NT2/D1 (cell line): ENCODE measurements at regions not wholly inside any gene's neighbourhood (a gene's known extent, or its start where the extent isn't known, plus 50 kb on each side); places are given as distances from the start of the nearest gene placed in this dataset.
"Not testable (repeated sequence)": the region's sequence is repeated elsewhere in the genome, so short reads cannot be mapped to it uniquely, and the experiment has no call there.

Experiments used
- DNase-seq: peaks from one replicate; pipeline ENCODE4 v3.0.0-alpha.2; 2011; ENCODE audit warnings: low read depth, low spot score
- H3K27me3 ChIP-seq: 2 replicates; pipeline ENCODE4 v1.6.0; 2011; ENCODE audit warnings: mild to moderate bottlenecking; ENCODE audit not compliant: insufficient read length, insufficient read depth
- H3K36me3 ChIP-seq: 2 replicates; pipeline ENCODE4 v1.6.1; 2011; ENCODE audit warnings: mild to moderate bottlenecking, low read length, mixed read lengths; ENCODE audit not compliant: insufficient read depth, insufficient read length
- H3K4me1 ChIP-seq: 2 replicates; pipeline ENCODE4 v1.5.1; 2011; ENCODE audit not compliant: insufficient read depth, insufficient read length
- H3K4me3 ChIP-seq: 2 replicates; pipeline ENCODE4 v1.5.1; 2011; ENCODE audit warnings: low read depth; ENCODE audit not compliant: insufficient read length
- H3K9ac ChIP-seq: 2 replicates; pipeline ENCODE4 v1.6.0; 2011; ENCODE audit warnings: low read depth; ENCODE audit not compliant: insufficient read length
- H3K9me3 ChIP-seq: 2 replicates; pipeline ENCODE4 v1.5.1; 2011; ENCODE audit warnings: mild to moderate bottlenecking, low read length; ENCODE audit not compliant: insufficient read depth
- SUZ12 ChIP-seq: IDR thresholded peaks from 2 replicates; pipeline ENCODE4 v1.6.1; 2011; ENCODE audit not compliant: insufficient read length, insufficient read depth; ENCODE audit errors: extremely low read depth
- YY1 ChIP-seq: IDR thresholded peaks from 2 replicates; pipeline ENCODE4 v1.6.1; 2011; ENCODE audit not compliant: insufficient read length, insufficient read depth
- ZNF274 ChIP-seq: IDR thresholded peaks from 2 replicates; pipeline ENCODE4 v1.6.1; 2011; ENCODE audit warnings: mild to moderate bottlenecking, low read depth, low read length

DNA sequence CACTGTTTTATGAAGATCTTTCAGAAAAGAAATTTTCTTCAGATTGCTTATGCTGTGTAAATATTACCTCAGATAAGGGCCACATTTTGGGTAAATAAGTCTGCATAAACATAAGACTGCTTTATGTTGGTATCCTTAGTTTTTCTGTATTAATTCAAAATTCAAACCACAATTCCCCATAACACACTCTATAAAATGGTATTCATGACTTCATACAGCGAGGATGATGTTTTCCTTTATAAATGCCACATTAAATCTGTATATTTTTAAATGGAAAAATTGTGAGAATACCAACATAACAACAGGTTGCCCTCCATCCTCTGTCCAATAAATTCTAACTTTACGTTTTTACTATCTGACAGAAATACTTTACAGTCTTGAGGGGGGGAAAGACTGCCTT lies 248.7 kb upstream of the CXADR start:
- Histone ChIP-seq H3K27me3 (no peaks in the 10 kb centered on the region), H3K4me1 (no peaks in the 10 kb centered on the region), H3K9ac (no peak overlapping the region), H3K36me3 (no peaks in the 10 kb centered on the region), H3K4me3 (no peak overlapping the region), H3K9me3 (no peaks in the 10 kb centered on the region)
- TF ChIP-seq YY1 = no peak
- TF ChIP-seq SUZ12 = no peak
- no peak for TF ChIP-seq ZNF274
- DNase-seq = no peak

DNA sequence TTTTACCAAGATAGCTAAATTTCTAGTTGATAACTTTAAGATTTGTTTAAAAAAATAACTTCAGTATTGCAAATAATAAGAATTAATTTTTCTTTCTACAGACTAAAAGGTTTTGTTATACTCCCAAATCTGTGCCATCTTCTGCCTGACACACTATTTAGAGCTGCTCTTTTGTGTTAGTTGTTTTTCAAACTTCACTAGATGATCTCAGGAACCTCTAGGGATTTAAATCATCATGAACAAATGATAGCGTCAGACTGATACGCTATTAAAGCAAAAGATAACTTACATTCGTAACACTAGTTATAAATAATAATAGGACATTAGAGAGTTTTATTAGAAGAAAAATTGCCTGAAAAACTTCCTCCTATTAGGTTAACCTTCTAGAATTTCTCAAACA lies 243.1 kb upstream of the CXADR start:
- H3K36me3 ChIP-seq = no peaks in the 10 kb centered on the region
- no peaks in the 10 kb centered on the region for H3K27me3 ChIP-seq
- no peak overlapping the region for H3K4me3 ChIP-seq
- no peak overlapping the region for H3K9ac ChIP-seq
- peaks cover 10% of the 10 kb centered on the region for H3K9me3 ChIP-seq
- DNase-seq = no peak
- TF ChIP-seq ZNF274 (no peak), YY1 (no peak), SUZ12 (no peak)
- H3K4me1 ChIP-seq = no peaks in the 10 kb centered on the region

DNA sequence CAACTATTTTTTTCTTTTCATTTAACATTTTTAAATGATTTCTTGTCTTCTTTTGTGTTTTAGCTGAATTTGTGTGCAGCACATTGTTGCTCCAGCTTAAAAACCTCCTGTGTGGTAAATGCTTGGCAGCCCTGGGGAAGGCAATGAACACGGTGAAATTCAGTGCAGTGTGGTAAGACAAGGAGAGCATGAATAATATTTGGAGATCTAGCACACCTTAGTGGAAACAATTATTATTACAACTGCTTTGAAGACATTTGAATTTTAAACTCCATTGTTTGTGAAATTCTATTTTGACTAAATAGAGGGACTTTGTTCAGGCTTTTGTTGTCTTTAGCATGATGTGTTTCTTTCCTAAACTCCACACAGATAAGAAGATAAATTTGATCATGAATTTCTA lies 242.6 kb upstream of the CXADR start:
- TF ChIP-seq YY1 = no peak
- no peak for TF ChIP-seq ZNF274
- TF ChIP-seq SUZ12 = no peak
- no peak for DNase-seq
- H3K4me3 ChIP-seq = no peak overlapping the region

DNA sequence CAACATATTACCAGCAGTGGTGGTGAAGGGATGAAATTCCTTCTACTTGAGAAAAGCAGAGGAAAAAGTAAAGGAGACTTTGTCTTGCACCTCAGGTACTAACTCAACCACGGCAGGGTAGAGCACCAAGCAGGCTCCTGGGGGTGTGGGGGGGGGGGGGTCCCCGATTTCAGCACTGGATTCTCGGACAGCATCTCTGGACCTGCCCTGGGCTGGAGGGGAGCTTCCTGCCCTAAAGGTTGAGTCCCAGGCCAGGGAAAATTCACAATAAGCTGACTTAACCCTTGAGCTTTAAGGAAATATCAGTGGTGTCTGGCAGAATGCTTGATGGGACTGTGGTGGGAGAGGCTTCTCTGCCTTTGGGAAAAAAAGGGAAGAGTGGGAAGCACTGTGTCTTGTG lies 233.2 kb upstream of the CXADR start:
- no peak for DNase-seq
- no peak for TF ChIP-seq ZNF274
- no peak for TF ChIP-seq SUZ12
- no peak for TF ChIP-seq YY1
- Histone ChIP-seq H3K9me3 (peaks cover 3% of the 10 kb centered on the region), H3K9ac (no peak overlapping the region), H3K4me3 (no peak overlapping the region), H3K36me3 (no peaks in the 10 kb centered on the region), H3K4me1 (no peaks in the 10 kb centered on the region), H3K27me3 (no peaks in the 10 kb centered on the region)

More for the DNA sequence above, 242.6 kb upstream of the CXADR start:
- Histone ChIP-seq H3K9ac (no peak overlapping the region), H3K9me3 (peaks cover 10% of the 10 kb centered on the region), H3K36me3 (no peaks in the 10 kb centered on the region), H3K27me3 (no peaks in the 10 kb centered on the region), H3K4me1 (no peaks in the 10 kb centered on the region)

DNA sequence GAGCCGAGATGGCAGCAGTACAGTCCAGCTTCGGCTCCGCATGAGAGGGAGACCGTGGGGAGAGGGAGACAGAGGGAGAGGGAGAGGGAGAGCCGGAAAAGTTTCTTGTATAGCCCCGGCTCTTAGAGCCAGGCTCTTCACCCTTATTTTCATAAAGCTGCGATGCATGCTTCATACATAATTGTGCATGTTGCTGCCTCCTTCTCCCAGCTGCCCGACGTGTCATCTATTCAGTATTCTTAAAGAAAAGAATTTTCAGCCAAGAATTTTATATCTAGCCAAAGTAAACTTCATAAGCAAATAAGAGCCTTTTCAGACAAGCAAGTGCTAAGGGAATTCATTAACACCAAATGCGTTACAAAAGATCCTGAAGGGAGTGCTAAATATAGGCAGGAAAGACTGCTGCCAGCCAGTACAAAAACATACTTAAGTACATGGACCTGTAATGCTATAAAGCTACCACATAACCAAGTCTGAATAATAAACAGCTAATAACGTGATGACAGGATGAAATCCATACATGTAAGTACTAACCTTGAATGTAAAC lies 219.8 kb upstream of the CXADR start:
- not testable (repeated sequence) for DNase-seq, H3K36me3 ChIP-seq, H3K4me3 ChIP-seq, H3K9ac ChIP-seq, H3K4me1 ChIP-seq, H3K27me3 ChIP-seq
- H3K9me3 ChIP-seq = peaks cover 36% of the 10 kb centered on the region

DNA sequence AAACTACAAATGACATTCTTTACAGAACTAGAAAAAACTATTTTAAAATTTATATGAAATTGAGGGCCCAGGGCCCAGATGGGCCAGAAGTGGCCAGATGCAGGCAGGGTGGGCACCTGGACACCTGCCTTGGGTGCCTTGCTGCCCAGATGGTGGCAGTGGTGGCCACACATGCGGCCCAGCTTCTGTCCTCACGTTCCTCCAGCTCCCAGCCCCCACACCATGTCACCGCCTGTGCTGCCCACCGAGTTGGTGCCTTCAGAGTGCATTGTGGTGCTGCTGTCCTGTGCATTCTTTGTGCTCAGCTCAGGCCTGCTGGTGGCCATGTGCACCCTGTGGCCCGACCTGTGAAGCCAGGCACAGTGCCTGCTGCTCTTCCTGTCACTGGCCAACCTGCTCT lies 216.8 kb upstream of the CXADR start:
- no peak for DNase-seq
- Histone ChIP-seq H3K9me3 (peaks cover 38% of the 10 kb centered on the region), H3K27me3 (no peaks in the 10 kb centered on the region), H3K9ac (no peak overlapping the region), H3K4me1 (no peaks in the 10 kb centered on the region), H3K4me3 (no peak overlapping the region), H3K36me3 (no peaks in the 10 kb centered on the region)
- TF ChIP-seq ZNF274 (no peak), SUZ12 (no peak), YY1 (no peak)

DNA sequence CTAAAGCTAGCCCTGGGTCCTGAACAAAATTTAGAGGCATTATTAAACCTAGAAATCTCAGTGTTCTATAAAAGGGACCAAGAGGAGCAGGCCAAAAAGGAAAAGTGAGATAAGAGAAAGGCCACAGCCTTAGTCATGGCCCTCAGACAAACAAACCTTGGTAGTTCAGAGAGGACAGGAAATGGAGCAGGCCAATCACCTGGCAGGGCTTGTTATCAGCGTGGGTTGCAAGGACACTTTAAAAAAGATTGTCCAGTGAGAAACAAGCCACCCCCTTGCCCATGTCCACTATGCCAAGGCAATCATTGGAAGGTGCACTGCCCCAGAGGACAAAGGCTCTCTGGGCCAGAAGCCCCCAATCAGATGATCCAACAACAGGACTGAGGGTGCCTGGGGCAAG lies 213.3 kb upstream of the CXADR start:
- H3K27me3 ChIP-seq, H3K4me3 ChIP-seq, DNase-seq, H3K4me1 ChIP-seq, H3K36me3 ChIP-seq, H3K9ac ChIP-seq: not testable (repeated sequence)
- H3K9me3 ChIP-seq = peaks cover 22% of the 10 kb centered on the region

DNA sequence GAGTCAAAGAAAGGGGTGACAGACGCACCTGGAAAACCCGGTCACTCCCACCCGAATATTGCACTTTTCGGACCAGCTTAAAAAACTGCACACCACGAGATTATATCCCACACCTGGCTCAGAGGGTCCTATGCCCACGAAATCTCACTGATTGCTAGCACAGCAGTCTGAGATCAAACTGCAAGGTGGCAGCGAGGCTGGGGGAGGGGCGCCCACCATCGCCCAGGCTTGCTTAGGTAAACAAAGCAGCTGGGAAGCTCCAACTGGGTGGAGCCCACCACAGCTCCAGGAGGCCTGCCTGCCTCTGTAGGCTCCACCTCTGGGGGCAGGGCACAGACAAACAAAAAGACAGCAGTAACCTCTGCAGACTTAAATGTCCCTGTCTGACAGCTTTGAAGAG lies 185.1 kb upstream of the CXADR start:
- not testable (repeated sequence) for H3K9ac ChIP-seq, H3K27me3 ChIP-seq, H3K9me3 ChIP-seq, DNase-seq, H3K36me3 ChIP-seq, H3K4me1 ChIP-seq, H3K4me3 ChIP-seq
